GM10266 (cell line): ENCODE measurements at regions not wholly inside any gene's neighbourhood (a gene's known extent, or its start where the extent isn't known, plus 50 kb on each side); places are given as distances from the start of the nearest gene placed in this dataset.

ENCODE experiments used
- DNase-seq: peaks from one replicate; pipeline ENCODE4 v3.0.0; 2012; ENCODE audit errors: extremely low spot score
- TF ChIP-seq, protein P1 (sequence below): IDR thresholded peaks from 2 replicates; pipeline ENCODE4 v1.5.1; 2012; ENCODE audit warnings: mild to moderate bottlenecking, low read depth; ENCODE audit not compliant: control insufficient read depth, insufficient read depth; ENCODE audit errors: missing control alignments

DNA sequence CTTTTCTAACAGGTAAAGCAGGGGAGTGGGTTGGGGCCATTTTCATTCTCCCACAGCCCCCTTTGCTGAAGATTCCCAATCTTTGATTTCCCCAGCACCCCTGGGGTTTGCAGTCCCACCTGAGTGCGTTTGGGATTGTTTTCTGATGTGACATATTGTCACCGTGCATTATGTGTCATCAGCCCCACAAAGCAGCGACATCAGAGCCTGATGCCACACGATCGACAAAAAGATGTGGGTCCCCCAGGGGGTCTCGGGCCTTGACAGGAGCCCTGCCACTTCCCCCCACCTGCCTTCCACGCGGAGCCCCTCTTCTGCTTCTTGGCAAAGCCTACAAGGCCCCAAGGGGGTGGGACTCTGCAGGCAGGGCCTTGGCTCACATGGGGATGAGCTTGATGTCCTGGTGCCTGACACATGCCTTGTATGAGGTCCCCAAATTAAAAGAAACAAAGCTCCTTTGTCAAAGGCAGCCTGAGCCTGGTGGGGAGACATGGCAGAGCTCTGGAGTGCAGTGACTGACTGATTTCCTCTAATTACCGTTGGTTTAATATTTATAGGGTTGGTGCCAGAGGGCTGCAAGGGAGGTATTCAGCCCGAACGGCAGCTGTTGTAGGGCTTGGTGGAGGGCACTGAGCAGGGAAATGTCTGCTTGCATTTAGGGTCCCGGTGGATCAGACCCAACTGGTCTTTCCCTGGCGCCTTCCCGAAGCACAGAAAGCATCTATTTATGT, 149.2 kb downstream of the MIAT start:
- DNase-seq, result no peak
- TF ChIP-seq, protein P1, sequence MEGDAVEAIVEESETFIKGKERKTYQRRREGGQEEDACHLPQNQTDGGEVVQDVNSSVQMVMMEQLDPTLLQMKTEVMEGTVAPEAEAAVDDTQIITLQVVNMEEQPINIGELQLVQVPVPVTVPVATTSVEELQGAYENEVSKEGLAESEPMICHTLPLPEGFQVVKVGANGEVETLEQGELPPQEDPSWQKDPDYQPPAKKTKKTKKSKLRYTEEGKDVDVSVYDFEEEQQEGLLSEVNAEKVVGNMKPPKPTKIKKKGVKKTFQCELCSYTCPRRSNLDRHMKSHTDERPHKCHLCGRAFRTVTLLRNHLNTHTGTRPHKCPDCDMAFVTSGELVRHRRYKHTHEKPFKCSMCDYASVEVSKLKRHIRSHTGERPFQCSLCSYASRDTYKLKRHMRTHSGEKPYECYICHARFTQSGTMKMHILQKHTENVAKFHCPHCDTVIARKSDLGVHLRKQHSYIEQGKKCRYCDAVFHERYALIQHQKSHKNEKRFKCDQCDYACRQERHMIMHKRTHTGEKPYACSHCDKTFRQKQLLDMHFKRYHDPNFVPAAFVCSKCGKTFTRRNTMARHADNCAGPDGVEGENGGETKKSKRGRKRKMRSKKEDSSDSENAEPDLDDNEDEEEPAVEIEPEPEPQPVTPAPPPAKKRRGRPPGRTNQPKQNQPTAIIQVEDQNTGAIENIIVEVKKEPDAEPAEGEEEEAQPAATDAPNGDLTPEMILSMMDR, result no peak

DNA sequence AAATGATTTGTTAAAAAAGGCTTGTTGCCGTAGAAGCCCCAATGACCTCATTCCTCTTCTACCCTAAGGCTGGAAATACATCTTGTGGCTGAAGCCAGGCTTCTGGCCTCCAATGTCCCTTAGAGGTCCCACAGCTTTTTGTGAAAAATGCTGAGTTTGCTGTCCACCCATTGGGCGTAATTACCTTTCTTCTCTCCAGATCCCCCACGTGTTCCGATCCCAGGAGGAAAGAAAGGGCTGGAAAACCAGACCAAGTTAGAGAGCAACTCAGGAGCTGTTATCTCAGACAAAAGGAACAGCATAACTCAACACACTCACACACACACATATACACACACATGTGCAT, 154.2 kb downstream of the MIAT start:
- TF ChIP-seq, protein P1, result no peak
- DNase-seq, result no peak

DNA sequence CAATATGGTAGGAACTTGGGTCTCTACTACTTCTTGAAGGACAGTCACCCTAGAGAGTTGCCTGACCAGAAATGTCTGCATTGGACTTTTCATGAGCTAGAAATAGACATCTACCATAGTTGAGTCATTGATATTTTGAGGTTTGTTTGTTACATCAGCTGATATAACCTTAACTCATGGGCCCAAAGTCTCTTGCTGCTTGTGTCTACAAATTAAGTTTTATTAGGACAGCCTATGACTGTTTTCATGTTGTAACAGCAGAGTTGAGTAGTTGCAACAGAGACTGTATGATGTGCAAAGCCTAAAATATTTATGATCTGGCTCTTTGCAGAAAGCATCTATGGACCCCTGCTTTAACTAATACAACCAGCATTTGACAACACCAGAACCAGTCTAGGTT, 155.3 kb downstream of the MIAT start:
- TF ChIP-seq, protein P1, result no peak
- no peak for DNase-seq

DNA sequence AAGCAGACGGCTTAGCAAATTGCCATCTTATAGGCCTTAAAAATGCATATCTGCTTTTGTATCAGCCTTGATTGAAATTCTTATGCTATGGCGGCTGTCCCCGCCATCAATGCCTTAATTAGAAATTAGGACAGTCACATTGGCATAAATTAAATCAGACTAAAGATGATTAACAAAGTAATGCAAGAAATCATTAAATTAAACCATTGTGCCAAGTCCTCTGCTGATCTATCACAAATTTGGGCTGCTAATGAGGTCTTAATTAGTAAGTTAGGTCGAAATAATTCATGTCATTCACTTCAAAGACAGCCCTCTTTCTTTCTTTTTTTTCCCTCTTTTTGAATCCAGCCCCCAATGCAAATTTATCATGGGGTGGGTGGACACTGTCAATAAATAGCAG, 159.3 kb downstream of the MIAT start:
- TF ChIP-seq, protein P1, result no peak
- DNase-seq, result no peak

DNA sequence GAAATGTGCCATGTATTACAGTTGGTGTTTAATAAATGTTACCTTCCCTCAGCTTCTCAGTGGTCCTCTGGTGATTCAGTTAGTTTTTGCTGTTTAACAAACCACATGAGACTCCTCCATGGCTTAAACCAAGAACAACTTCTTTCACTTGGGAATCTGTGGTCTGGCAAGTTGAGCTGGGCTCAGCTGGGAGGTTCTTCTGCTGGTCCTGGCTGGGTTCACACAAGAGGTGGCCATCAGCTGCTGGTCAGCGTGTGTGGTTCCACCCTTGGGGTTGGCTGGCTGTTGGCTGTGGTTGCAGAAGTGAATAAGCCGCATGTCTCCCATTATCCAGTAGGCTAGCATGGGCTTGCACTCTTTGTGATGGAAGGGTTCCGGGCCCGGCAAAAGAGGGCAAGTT, 160.5 kb downstream of the MIAT start:
- DNase-seq, result no peak
- TF ChIP-seq, protein P1, result no peak

DNA sequence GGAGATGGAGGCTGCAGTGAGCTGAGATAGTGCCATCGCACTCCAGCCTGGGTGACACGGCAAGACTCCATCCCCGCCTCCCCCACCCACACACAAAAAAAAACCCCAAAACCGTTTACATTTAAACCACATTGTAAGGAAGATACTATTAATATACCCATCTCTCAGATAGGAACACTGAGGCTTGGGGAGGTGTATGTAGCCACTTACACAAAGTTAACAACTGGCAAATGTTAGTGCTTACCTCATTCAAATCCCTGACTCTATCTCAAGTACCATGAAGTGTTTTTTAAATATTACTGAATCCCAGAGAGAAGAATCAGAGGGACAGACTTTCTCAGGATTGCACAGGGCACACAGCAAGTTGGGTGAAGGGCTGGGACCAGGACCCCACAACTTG, 164.5 kb downstream of the MIAT start:
- TF ChIP-seq, protein P1, result no peak

DNA sequence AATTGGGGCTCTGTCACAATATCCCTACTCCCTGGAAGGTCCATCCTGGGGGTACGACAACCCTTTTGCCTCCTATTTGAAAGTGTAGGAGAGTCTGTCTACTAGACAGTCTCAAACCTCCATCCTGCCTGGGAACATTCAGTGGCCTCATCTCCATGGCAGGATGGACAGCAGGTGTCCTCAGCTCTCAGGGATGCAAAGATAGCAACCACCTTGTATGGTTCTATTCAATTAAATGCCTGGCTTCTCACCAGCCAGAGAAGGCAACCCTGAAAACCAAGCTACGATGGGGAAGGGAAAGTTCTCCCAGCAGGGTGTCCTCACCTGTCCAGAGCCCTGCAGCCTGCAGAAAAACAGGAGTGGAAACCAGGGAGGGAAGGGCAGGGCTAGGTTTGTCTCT, 164.9 kb downstream of the MIAT start:
- no peak for DNase-seq
- TF ChIP-seq, protein P1, result no peak

More for the DNA sequence above, 164.5 kb downstream of the MIAT start:
- DNase-seq, result no peak
